PC-3 (cell line): ENCODE measurements at regions not wholly inside any gene's neighbourhood (a gene's known extent, or its start where the extent isn't known, plus 50 kb on each side); places are given as distances from the start of the nearest gene placed in this dataset.

ENCODE experiments used
- CTCF ChIP-seq: fragments of 300-600 bp; sonication (generic); conservative IDR thresholded peaks from 2 replicates; pipeline ENCODE4 v1.5.1; 2017; ENCODE audit warnings: antibody characterized with exemption, low read depth, mild to moderate bottlenecking, low read length
- EZH2 ChIP-seq: fragments of 300-600 bp; sonication (generic); IDR thresholded peaks from one replicate; pipeline ENCODE4 v1.6.1; 2017; ENCODE audit warnings: antibody characterized with exemption, mild to moderate bottlenecking, low read length; ENCODE audit not compliant: unreplicated experiment
- EZH2phosphoT487 ChIP-seq: fragments of 300-600 bp; sonication (generic); IDR thresholded peaks from 2 replicates; pipeline ENCODE4 v1.6.1; 2018; ENCODE audit warnings: mild to moderate bottlenecking, antibody characterized with exemption, low read length, borderline replicate concordance

GRCh38 chr3:188025555-188025954 is 128.4 kb upstream of the LPP start:
- TF ChIP-seq CTCF, result no peak
- no peak for TF ChIP-seq EZH2
- TF ChIP-seq EZH2phosphoT487, result no peak
